NAMALWA (cell line): ENCODE measurements at regions not wholly inside any gene's neighbourhood (a gene's known extent, or its start where the extent isn't known, plus 50 kb on each side); places are given as distances from the start of the nearest gene placed in this dataset.

Experiments
- DNase-seq: peaks from one replicate; pipeline ENCODE4 v3.0.0-alpha.2; 2015; ENCODE audit warnings: low spot score

- no peak for DNase-seq
Observed at GRCh38 chr3:8255725-8256124, 245.9 kb upstream of the LMCD1 start.

- no peak for DNase-seq
Observed at GRCh38 chr3:8256441-8257071, 245.1 kb upstream of the LMCD1 start.

DNA sequence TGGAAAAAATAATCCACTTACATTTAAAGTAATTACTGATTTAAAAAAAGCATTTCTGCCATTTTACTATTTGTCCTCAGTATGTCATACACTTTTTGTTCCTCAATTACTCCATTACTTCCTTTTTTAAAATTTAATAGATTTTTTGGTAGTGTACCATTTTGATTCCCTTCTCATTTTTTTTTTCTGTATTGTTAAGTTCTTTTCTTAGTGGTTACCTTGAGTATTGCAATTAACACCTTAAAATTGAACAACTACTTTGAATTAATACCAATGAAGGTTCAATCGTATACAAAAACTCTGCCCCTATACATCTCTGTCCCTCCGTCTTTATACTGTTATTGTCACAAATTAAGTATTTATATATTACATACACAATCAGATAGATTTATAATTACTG, 240.6 kb upstream of the LMCD1 start:
- no peak for DNase-seq

- DNase-seq = peak; percentile 22
Observed at GRCh38 chr3:8266730-8267131, 234.9 kb upstream of the LMCD1 start.

DNA sequence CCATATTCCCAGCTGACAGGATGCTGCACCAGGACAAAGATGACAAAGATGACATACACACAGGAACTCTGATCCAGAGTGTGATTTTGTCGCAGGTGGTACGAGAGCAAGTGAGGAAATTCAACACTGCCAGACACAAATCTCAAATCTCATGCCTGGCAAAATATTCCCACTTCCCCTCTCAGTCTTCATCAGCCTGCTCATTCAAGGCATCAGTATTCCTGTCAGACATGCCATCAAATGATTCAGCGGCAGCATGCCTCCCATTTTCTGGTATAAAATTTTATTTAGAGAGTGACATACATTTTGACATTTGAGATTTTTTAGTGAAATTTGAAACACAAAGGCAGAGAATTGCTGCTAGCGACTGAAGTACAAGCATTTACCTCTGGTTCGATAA, 228.1 kb upstream of the LMCD1 start:
- no peak for DNase-seq

DNA sequence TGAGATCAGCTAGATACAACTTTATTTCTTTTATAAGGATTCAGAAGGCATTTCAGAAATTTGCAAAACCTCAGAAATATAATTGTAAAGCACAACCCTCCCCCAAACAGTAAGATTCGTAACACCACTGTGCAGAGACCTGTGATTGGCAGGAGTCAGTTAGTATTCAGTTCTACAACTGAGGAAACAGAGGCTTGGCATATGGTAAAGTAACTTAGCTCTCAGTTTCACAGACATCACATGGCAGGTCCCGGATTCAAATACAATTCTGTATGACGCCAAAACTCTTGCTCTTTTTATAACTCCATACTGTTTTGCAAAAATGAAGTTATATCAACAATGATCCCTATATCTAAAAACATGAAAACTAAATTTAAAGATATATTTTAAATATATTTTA, 225.6 kb upstream of the LMCD1 start:
- no peak for DNase-seq

DNA sequence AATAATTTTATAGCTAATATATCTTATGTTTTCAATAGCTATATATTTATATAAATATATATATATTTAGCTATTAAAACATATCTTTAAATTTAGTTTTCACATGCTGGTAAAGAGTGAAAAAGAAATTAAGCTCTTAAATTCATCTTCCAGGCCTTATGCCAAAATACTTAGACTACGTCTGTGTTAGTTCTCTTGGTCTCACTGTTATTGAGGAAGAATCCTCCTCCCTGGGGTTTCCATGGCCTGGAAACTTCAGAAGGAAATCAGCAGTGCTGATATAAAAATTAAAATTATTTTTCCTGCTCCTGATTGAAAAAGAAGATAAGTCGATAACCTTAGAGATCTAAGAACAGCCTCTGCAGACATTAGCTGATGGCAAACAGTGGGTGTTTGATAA, 225.1 kb upstream of the LMCD1 start:
- DNase-seq = no peak

DNA sequence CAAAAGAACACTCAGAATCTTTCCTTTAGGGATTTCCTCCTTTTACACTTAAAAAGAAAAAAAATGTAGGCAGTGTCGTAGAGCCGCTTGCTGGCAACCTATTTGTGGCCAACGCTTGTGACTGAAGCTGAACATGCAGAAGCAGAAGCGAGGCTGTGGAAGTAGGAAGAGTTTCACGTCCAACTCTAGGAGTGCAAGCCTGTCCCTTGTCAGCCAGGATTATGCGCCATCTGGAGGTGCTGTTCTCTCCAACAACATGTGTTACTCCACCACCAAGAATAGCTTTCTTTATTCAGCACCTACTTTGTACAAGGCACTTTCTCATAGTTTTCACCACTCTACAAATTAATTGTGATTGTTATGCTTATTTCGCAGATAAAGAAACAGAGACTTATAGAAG, 223.2 kb upstream of the LMCD1 start:
- DNase-seq = peak; percentile 5

GRCh38 chr3:8279476-8279875, 222.1 kb upstream of the LMCD1 start:
- no peak for DNase-seq

GRCh38 chr3:8279886-8280550, 221.6 kb upstream of the LMCD1 start:
- DNase-seq = no peak

- no peak for DNase-seq
Observed at GRCh38 chr3:8282541-8283165, 219.0 kb upstream of the LMCD1 start.

DNA sequence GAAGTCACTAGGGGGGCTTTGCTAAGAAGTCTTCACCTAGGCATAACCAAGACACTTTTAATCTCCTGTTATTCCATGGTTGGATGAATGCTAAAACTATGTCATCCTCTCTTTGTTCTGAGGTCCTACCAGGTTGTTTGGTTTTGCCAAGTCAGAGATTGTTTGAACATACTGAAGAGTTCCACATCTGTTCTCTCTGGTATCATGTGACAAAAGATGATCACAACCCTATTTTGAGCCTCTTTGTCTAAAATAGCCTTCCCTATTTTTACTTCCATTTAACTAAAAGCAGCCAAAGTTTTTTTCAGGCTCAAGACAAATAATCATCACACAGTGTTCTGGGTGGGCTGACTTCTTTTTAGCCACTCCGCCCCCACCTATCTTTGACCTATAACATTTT, 218.4 kb upstream of the LMCD1 start:
- no peak for DNase-seq

DNA sequence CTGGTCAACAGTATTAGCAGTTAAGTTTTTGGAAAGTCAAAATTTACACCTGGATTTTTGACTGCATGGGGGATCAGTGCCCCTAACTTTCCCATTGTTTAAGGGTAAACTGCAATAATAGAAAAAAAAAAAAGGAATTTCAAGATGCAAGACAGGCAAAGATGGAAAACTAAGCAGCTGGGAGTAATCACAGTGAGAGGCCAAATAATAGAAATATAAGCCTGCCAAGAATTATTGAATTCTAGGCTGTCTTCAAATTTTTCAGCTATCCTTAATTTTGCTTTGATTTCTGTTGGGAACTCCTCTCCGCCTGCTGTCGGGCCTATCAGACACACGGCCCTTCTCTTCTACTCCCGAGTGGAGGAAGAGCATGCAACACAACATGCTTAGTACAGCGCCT, 215.5 kb upstream of the LMCD1 start:
- no peak for DNase-seq

GRCh38 chr3:8286749-8287148, 214.9 kb upstream of the LMCD1 start:
- DNase-seq = no peak

DNA sequence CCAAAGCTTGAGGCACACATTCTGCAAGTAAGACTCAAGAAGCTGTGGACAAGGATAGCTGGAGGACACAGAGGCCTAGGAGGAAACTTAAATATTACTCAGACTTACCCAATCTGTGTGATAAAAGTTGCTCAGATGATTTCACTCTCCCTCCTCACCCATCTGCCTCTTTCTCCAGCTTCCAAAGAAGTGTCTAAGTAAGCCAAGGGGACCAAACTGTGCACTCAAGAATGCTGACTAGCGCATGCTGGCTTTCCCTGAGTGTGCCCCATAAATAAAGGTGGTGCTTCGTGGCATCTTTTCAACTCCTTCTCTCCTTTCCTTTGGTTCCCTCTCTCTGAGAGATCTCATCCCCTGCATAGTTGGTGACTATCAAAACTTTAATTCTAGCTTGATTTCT, 211.0 kb upstream of the LMCD1 start:
- DNase-seq = no peak

GRCh38 chr3:8296461-8296860, 205.2 kb upstream of the LMCD1 start:
- no peak for DNase-seq

DNA sequence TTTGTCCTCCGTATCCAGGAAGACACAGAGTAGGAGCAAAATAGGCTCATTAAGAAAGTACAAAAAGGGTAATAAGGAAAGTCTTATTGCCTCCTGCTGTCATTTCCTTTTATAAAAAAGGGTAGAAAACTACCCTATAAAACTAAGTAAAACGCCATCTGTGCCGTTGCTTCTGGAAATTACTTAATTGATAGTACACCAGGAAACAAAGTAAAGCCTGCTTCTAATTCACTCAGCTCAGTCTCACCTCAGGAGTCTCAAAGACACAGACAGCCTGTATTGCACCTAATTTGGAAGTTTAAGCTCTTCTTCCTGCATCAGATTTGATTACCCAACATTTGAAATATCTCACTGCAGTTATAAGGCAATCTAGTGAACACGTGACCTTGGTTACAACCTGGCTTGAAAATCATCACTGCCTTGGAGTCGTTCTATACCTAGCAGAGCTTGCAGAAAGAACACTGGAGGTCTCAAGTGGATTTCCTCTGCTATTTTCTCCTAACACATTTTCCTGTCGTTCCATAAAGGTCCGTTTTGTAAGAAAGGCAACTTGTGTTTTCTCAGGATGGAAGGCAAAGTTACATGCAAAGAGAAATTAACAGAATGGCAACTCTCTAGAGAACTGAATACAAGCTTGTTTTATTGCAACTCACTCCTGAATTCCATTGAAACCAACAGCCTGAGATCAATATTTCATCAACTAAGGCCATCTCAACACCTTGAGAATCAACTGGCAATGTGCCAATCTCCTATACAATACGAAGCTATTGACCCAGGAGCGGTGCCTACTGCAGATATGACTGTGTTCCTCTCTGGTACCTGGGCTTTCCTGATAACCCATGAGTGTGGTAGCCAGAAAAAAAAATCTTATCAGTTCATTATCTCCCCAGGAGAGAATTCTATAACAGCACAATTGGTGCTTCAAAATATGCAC, 203.3 kb upstream of the LMCD1 start:
- no peak for DNase-seq

DNA sequence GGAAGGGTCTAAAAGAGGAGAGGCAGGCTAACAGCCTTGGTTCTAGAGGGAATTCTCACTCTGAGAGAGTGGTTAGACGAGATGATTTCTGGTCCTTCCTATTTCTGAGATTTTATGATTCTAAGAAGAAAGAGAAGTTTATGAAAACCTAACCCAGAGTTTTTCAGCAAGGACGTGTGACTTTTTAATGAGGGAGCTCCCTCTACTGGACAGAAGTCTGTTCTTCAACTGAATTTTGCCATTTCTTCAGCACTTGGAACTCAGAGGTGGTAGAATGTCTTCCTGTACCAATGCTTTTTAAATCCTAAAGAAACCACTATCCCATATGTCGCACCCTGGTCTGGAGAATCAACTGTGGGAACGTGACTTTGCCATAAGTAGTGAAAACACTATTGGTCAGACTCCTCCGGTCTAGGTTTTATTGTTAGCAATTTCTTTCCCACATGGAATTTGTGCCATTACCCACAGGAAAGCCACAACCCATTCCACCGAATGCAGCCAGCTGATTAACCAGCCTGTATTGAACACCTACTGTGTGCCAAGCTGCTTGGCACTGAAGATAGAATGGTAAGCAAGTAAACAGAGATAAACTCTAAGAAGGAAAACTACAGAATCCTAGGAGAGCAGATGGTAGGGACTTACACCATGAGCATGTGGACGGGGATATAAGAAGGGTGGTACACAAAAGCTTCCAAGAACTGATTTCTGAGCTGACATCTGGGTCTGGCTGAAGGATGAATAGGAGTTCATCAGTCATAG, 199.5 kb upstream of the LMCD1 start:
- DNase-seq = peak; percentile 70

DNA sequence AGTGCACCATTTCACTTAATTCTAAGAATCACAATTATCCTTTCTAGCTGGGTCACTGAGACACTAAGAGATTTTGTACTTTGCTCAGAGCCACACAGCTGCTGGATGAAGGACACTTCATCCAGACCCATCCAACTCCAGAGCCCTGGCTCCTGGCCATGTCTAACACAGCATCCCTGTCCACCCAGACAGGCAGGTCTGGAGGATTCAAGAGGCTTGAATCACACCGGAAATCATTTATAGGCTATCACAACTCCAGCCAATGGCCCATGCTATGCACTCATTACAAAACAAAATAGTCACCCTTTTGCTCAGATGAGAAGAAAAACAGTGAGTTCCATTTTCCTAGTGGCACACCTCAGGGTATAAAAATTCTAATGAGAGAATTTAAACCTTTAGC, 198.2 kb upstream of the LMCD1 start:
- no peak for DNase-seq

GRCh38 chr3:8305371-8305770, 196.3 kb upstream of the LMCD1 start:
- no peak for DNase-seq

- DNase-seq = no peak
Observed at GRCh38 chr3:8307545-8308110, 194.0 kb upstream of the LMCD1 start.

GRCh38 chr3:8311321-8311720, 190.3 kb upstream of the LMCD1 start:
- DNase-seq = no peak
